ENCODE measurements at regions not wholly inside any gene's neighbourhood (a gene's known extent, or its start where the extent isn't known, plus 50 kb on each side); places are given as distances from the start of the nearest gene placed in this dataset.

DNA sequence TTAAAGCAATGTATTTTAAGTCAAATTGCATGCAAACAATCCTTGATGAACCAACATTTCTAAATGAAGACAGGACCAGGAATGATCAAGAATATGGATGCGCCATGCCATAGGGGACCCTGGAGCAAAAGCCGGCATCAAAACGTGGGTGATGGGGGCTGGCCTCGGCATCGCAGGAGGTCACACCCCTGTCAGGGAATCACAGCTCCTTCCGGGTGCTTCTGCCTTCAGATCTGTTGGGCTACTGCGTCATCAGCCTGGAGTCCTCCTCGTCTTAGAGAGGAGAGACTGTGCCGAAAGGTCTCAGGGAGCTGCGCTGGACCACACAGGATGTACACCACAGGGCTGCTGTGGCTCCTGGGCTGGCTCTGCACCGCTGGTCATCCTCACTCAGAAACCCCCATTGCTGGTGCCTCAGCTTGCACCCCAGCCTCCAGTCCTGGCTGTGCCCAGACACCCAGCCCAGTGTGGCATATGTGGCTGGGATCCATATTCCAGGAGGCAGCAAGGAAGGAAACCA lies 152.9 kb upstream of the PPP1R26 start:
- TF ChIP-seq CTCF (IDR thresholded peaks at IDR 0.05; ENCODE audit: control insufficient read depth, insufficient read depth, low read depth, low read length, missing control alignments): no peak
- no peak for DNase-seq (ENCODE audit: low read depth)
- no peak overlapping the region for H3K4me3 ChIP-seq (ENCODE audit: control insufficient read depth, low read depth, low read length)

GRCh38 chr9:135328485-135329417 lies 150.8 kb upstream of the PPP1R26 start:
- TF ChIP-seq CTCF (IDR thresholded peaks at IDR 0.05; ENCODE audit: control insufficient read depth, insufficient read depth, low read depth, low read length, missing control alignments): no peak

GRCh38 chr9:135329571-135330306 lies 149.8 kb upstream of the PPP1R26 start:
- no peak for TF ChIP-seq CTCF (IDR thresholded peaks at IDR 0.05; ENCODE audit: control insufficient read depth, insufficient read depth, low read depth, low read length, missing control alignments)
- no peak overlapping the region for H3K4me3 ChIP-seq (ENCODE audit: control insufficient read depth, low read depth, low read length)
- DNase-seq (ENCODE audit: low read depth): no peak

More at GRCh38 chr9:135328485-135329417, 150.8 kb upstream of the PPP1R26 start:
- DNase-seq (ENCODE audit: low read depth): no peak
- H3K4me3 ChIP-seq (ENCODE audit: control insufficient read depth, low read depth, low read length): no peak overlapping the region

DNA sequence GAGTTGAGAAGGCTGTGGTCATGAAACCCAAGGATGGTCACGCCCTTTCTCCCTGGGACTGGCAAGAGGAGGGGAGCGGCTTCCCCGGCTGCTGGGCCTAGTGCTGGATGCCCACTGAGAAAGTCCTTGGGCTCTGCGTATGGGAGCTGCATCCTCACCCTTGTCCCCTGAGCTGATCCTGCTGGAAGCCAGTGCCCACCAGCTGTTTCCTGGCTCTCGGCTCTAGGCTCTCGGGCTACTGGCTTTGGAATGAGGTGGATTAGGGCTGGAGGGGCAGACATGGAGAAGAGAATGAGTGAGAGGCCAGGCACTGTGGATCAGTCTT lies 149.3 kb upstream of the PPP1R26 start:
- no peak overlapping the region for H3K4me3 ChIP-seq (ENCODE audit: control insufficient read depth, low read depth, low read length)
- no peak for TF ChIP-seq CTCF (IDR thresholded peaks at IDR 0.05; ENCODE audit: control insufficient read depth, insufficient read depth, low read depth, low read length, missing control alignments)
- no peak for DNase-seq (ENCODE audit: low read depth)

DNA sequence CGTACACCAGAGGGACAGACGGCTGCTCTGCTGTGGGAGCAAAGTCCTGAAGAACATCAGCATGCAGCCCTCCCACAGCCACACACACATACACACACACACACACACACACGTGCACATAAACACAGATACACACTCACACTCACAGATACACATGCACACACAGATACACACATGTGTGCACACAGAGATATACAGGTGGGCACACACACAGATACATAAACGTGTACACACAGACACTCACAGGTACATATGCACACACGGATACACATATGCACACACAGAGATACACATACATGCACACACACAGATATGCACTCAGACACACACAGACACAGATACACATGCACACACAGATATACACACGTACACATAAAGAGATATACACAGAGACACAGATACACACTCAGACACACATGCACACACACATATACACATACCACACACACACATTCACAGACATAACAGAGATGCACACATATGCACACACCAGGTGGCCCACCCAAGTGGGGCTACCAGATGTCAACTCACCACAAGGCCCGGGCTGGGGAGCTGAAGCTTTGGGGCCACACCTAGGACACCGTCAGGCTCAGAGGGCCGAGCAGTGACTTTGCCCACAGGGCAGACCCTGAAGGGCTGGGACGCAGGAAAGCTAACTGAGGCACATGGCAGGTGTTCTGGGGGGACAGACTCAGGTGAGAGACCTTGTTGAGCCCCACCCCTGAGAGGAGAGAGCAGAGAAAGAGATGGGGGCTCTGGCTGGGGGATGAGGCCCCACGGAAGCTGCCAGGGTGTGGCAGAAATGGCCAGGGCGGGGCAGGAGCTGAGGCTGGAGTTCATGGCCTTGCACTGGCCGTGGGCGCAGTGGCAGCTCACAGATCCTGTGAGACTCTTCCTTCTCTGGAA lies 148.6 kb upstream of the PPP1R26 start:
- DNase-seq (ENCODE audit: low read depth): no peak
- H3K4me3 ChIP-seq (ENCODE audit: control insufficient read depth, low read depth, low read length): no peak overlapping the region
- no peak for TF ChIP-seq CTCF (IDR thresholded peaks at IDR 0.05; ENCODE audit: control insufficient read depth, insufficient read depth, low read depth, low read length, missing control alignments)

DNA sequence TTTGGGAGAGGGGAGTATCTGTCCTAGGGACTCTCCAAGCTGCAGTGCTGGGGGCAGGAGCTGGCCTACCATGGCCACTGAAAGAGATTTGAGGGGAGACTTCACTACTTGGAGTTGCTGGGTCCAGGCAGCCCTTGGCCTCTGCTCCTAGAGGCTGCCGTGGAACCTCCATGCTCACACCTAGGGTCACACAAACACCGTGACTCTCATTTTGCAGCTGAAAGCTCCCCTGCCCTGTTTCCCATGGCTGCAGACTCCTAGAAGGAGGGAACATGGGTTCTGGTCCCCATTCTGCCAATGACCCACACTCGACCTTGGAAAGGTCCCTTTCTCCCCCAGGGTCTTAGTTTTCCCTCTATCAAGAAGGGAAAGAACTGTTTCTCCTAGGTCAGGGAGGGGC lies 147.1 kb upstream of the PPP1R26 start:
- TF ChIP-seq CTCF (IDR thresholded peaks at IDR 0.05; ENCODE audit: control insufficient read depth, insufficient read depth, low read depth, low read length, missing control alignments): no peak
- no peak for DNase-seq (ENCODE audit: low read depth)
- no peak overlapping the region for H3K4me3 ChIP-seq (ENCODE audit: control insufficient read depth, low read depth, low read length)

Measured in AG09309 (cell line).